Upper lobe of left lung (tissue), 6 donors: ENCODE measurements at regions not wholly inside any gene's neighbourhood (a gene's known extent, or its start where the extent isn't known, plus 50 kb on each side); places are given as distances from the start of the nearest gene placed in this dataset.

ENCODE experiments used
- ATAC-seq, 2 donors: fragments of 200-7000 bp; cut with Tn5 transposase; one replicate each; pipeline ENCODE4 v1.9.1; 2022; ENCODE audit warnings: mild to moderate bottlenecking in 2 of 2, moderate library complexity in 2 of 2; ENCODE audit not compliant: low FRiP score in 2 of 2
- DNase-seq, 2 donors: peaks; one replicate each; pipeline ENCODE4 v3.0.0-alpha.2; 2019 to 2020
- H3K27ac ChIP-seq, 4 donors: fragments of 200-600 bp; sonication (generic); one replicate each; pipeline ENCODE4 v1.5.1; 2016 to 2019
- H3K27me3 ChIP-seq, 4 donors: fragments of 200-600 bp; sonication (generic); one replicate each; pipeline ENCODE4 v1.5.1; 2017 to 2019
- H3K36me3 ChIP-seq, 4 donors: fragments of 200-600 bp; sonication (generic); one replicate each; pipeline ENCODE4 v1.5.1; 2016 to 2019
- H3K4me1 ChIP-seq, 4 donors: fragments of 200-600 bp; sonication (generic); one replicate each; pipeline ENCODE4 v1.5.1; 2018 to 2019
- H3K4me3 ChIP-seq, 4 donors: fragments of 200-600 bp; sonication (generic); one replicate each; pipeline ENCODE4 v1.5.1; 2017 to 2019; ENCODE audit warnings: mild to moderate bottlenecking in 2 of 4, moderate library complexity in 1 of 4
- H3K9me3 ChIP-seq, 4 donors: fragments of 200-600 bp; sonication (generic); one replicate each; pipeline ENCODE4 v1.5.1; 2018 to 2019
- CTCF ChIP-seq, 6 experiments: fragments of 450-650 bp in 4 of 6; fragments of 200-600 bp in 2 of 6; sonication (generic) in 2 of 6; IDR thresholded peaks; one replicate each; pipeline ENCODE4 v1.5.1; 2016 to 2019; ENCODE audit warnings: antibody characterized with exemption in 6 of 6
- EP300 ChIP-seq, 4 donors: sonication (generic); formaldehyde crosslinking; IDR thresholded peaks; one replicate each; pipeline ENCODE4 v1.5.1; 2017; ENCODE audit warnings: antibody characterized with exemption in 4 of 4, control low read depth in 2 of 4
- POLR2A ChIP-seq, 4 donors: fragments of 450-650 bp; IDR thresholded peaks; one replicate each; pipeline ENCODE4 v1.5.1; 2016 to 2017; ENCODE audit warnings: antibody characterized with exemption in 4 of 4, mild to moderate bottlenecking in 2 of 4
- POLR2AphosphoS5 ChIP-seq, 2 donors: sonication (generic); formaldehyde crosslinking; IDR thresholded peaks; one replicate each; pipeline ENCODE4 v1.5.1; 2017; ENCODE audit warnings: antibody characterized with exemption in 2 of 2
- WGBS, 2 donors: methylation state at CpG; one replicate each; pipeline ENCODE4 v1.1.5; 2017 to 2018; 5-methylcytosine and 5-hydroxymethylcytosine counted together
- donor health status: DM: no; HTN: no; CAD: no; lungs with moderate emphysema.
- donor health status: DM: no; HTN: yes; CAD: no; lungs with severe emphysema.

GRCh38 chr2:34534761-34535160 lies 935.7 kb upstream of the FAM98A start:
- DNase-seq: no peak
- Histone ChIP-seq H3K9me3 (peaks cover 0 to 8% (median 5%) of the 10 kb centered on the region in 4 donors), H3K27me3 (no peaks in the 10 kb centered on the region), H3K4me1 (no peaks in the 10 kb centered on the region), H3K27ac (no peak overlapping the region), H3K36me3 (no peaks in the 10 kb centered on the region), H3K4me3 (no peak overlapping the region)
- no peak for TF ChIP-seq POLR2AphosphoS5 (IDR thresholded peaks at IDR 0.05)
- TF ChIP-seq POLR2A (IDR thresholded peaks at IDR 0.05): no peak
- TF ChIP-seq EP300 (IDR thresholded peaks at IDR 0.05): no peak
- no peak for TF ChIP-seq CTCF (IDR thresholded peaks at IDR 0.05)
- ATAC-seq: no peak
- 32 to 62% methylated on average over 3 of the region's 3 CpGs for WGBS, 2 donors

- Histone ChIP-seq H3K27ac (no peak overlapping the region), H3K4me1 (no peaks in the 10 kb centered on the region), H3K27me3 (no peaks in the 10 kb centered on the region), H3K36me3 (no peaks in the 10 kb centered on the region), H3K4me3 (no peak overlapping the region), H3K9me3 (peaks cover 0 to 4% (median 2%) of the 10 kb centered on the region in 4 donors)
- no peak for TF ChIP-seq EP300 (IDR thresholded peaks at IDR 0.05)
- no peak for TF ChIP-seq POLR2A (IDR thresholded peaks at IDR 0.05)
- TF ChIP-seq CTCF (IDR thresholded peaks at IDR 0.05): no peak
- no peak for TF ChIP-seq POLR2AphosphoS5 (IDR thresholded peaks at IDR 0.05)
- DNase-seq (no peak), ATAC-seq (no peak)
- WGBS, 2 donors: 65 to 76% methylated on average over 1 of the region's 1 CpG
Measured at GRCh38 chr2:34534341-34534740, 935.2 kb upstream of the FAM98A start.

- Histone ChIP-seq H3K27me3 (no peaks in the 10 kb centered on the region), H3K4me1 (no peaks in the 10 kb centered on the region), H3K36me3 (no peaks in the 10 kb centered on the region), H3K27ac (no peak overlapping the region), H3K4me3 (no peak overlapping the region), H3K9me3 (no peaks in the 10 kb centered on the region)
- TF ChIP-seq EP300 (IDR thresholded peaks at IDR 0.05): no peak
- no peak for TF ChIP-seq POLR2A (IDR thresholded peaks at IDR 0.05)
- TF ChIP-seq CTCF (IDR thresholded peaks at IDR 0.05): no peak
- TF ChIP-seq POLR2AphosphoS5 (IDR thresholded peaks at IDR 0.05): no peak
- ATAC-seq: no peak
- 60 to 67% methylated on average over 3 of the region's 3 CpGs for WGBS, 2 donors
- no peak for DNase-seq
Measured at GRCh38 chr2:34533585-34534183, 934.6 kb upstream of the FAM98A start.

GRCh38 chr2:34529965-34530364 lies 930.9 kb upstream of the FAM98A start:
- no peak overlapping the region for H3K4me3 ChIP-seq
- no peak overlapping the region for H3K27ac ChIP-seq
- DNase-seq (no peak), ATAC-seq (no peak)
- H3K4me1 ChIP-seq: no peaks in the 10 kb centered on the region
- no peaks in the 10 kb centered on the region for H3K36me3 ChIP-seq
- no peaks in the 10 kb centered on the region for H3K9me3 ChIP-seq
- 94 to 96% methylated on average over 1 of the region's 1 CpG for WGBS, 2 donors
- H3K27me3 ChIP-seq: no peaks in the 10 kb centered on the region
- no peak for TF ChIP-seq EP300 (IDR thresholded peaks at IDR 0.05)
- no peak for TF ChIP-seq CTCF (IDR thresholded peaks at IDR 0.05)
- TF ChIP-seq POLR2A (IDR thresholded peaks at IDR 0.05): no peak
- TF ChIP-seq POLR2AphosphoS5 (IDR thresholded peaks at IDR 0.05): no peak

- DNase-seq: no peak
- TF ChIP-seq EP300 (IDR thresholded peaks at IDR 0.05) (no peak), CTCF (IDR thresholded peaks at IDR 0.05) (no peak), POLR2A (IDR thresholded peaks at IDR 0.05) (no peak), POLR2AphosphoS5 (IDR thresholded peaks at IDR 0.05) (no peak)
- 68 to 87% methylated on average over 3 of the region's 3 CpGs for WGBS, 2 donors
Measured at GRCh38 chr2:34523958-34524514, 924.9 kb upstream of the FAM98A start.

More at GRCh38 chr2:34523958-34524514, 924.9 kb upstream of the FAM98A start:
- no peak for ATAC-seq
- Histone ChIP-seq H3K4me1 (no peaks in the 10 kb centered on the region), H3K9me3 (peaks cover 0 to 7% (median 4%) of the 10 kb centered on the region in 4 donors), H3K27ac (no peak overlapping the region), H3K4me3 (no peak overlapping the region), H3K27me3 (no peaks in the 10 kb centered on the region), H3K36me3 (no peaks in the 10 kb centered on the region)
